ENCODE measurements at regions not wholly inside any gene's neighbourhood (a gene's known extent, or its start where the extent isn't known, plus 50 kb on each side); places are given as distances from the start of the nearest gene placed in this dataset.
"Not testable (repeated sequence)": the region's sequence is repeated elsewhere in the genome, so short reads cannot be mapped to it uniquely, and the experiment has no call there.

DNA sequence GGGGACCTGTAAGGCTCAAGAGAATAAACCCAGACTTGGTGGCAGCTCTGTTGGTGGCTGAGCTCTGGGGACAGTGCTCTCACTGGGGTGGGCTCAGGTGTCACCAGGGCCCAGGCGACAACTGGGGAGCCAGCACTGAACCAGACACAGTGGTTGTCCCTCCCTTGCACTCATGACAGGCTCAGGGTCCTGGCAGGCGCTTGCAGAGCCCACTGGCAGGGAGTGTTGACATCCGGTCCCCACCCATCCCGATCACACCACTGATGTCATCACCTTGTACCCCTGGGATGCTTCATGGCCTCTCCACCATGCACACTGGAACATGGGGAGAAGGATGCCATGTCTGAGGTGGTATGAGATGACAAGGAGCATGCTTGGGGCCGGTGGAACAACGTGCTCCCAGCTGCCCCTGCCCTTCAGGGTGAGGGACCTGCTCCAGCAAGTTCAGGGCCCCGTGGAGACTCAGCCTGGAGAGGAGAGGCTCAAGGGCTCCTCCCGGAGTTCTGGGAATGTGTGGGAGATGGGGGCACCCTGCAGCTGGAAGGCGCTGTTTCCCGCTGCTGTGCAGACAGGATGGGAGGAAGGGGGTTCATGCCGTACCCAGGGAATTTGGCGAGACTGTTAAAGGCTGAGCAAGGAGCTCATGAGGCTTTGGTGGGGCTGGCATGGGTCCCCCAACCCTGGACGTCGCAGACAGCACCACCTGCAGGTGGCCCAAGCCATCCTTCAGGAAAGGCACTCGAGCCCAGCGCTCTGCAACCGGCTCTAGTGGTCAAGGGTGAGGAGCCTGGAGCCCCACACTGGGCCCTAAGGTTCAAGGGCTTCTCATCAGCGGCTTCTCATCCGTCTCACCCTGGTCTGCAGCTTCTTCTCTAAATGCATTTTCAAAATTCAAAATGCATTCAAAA is 141.1 kb upstream of the ZNF469 start:
- TF ChIP-seq, protein P1, sequence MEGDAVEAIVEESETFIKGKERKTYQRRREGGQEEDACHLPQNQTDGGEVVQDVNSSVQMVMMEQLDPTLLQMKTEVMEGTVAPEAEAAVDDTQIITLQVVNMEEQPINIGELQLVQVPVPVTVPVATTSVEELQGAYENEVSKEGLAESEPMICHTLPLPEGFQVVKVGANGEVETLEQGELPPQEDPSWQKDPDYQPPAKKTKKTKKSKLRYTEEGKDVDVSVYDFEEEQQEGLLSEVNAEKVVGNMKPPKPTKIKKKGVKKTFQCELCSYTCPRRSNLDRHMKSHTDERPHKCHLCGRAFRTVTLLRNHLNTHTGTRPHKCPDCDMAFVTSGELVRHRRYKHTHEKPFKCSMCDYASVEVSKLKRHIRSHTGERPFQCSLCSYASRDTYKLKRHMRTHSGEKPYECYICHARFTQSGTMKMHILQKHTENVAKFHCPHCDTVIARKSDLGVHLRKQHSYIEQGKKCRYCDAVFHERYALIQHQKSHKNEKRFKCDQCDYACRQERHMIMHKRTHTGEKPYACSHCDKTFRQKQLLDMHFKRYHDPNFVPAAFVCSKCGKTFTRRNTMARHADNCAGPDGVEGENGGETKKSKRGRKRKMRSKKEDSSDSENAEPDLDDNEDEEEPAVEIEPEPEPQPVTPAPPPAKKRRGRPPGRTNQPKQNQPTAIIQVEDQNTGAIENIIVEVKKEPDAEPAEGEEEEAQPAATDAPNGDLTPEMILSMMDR (IDR thresholded peaks at IDR 0.05): not testable (repeated sequence)
- TF ChIP-seq POLR2A (IDR thresholded peaks at IDR 0.05): not testable (repeated sequence)
